SH-SY5Y (cell line): ENCODE measurements at regions not wholly inside any gene's neighbourhood (a gene's known extent, or its start where the extent isn't known, plus 50 kb on each side); places are given as distances from the start of the nearest gene placed in this dataset.

ENCODE experiments used
- GATA2 ChIP-seq: IDR thresholded peaks from 2 replicates; pipeline ENCODE4 v1.6.1; 2011; ENCODE audit warnings: mild to moderate bottlenecking, low read depth, low read length
- GATA3 ChIP-seq: IDR thresholded peaks from 2 replicates; pipeline ENCODE4 v1.6.1; 2011; ENCODE audit warnings: low read depth, mild to moderate bottlenecking, low read length, moderate library complexity

DNA sequence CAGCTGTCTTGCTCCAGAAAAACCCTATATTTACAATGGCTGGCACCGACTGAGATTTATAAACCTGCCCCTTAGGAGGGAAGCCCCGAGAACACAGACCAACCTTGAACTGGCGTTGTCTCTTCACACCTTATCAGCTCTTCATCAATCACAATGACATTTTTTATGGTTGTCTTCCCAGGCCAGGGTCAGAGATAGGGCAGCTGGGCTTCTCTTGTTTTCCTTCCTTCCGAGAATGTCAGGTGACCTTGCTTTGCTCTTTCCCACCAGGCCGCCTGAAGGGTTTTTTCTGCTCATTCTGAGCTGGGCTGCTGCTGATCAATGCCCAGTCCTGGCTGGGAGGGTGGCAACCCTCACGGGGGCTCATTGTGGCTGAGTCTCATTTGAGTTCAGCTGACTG, 619.1 kb downstream of the CCDC171 start:
- TF ChIP-seq GATA3: no peak
- TF ChIP-seq GATA2: no peak

- TF ChIP-seq GATA2 (no peak), GATA3 (no peak)
Measured at GRCh38 chr9:16172796-16173195, 620.0 kb downstream of the CCDC171 start.

DNA sequence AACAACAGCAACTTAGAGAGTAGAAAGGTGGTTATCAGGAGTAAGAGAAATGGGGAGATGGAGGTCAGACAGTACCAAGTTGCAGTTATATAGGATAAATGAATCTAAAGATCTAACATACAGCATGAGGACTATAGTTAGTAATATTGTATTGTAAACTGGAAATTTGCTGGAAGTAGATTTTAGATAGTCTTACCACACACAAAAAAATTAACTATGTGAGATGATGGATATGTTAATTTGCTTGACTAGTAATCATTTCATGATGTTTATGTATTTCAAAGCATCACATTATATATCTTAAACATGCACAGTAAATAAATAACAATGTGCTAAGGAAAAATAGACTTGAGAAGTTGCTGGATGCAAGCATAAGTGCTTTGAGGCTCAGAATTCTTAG, 622.1 kb downstream of the CCDC171 start:
- TF ChIP-seq GATA3 (no peak), GATA2 (no peak)

- TF ChIP-seq GATA2 (no peak), GATA3 (no peak)
Measured at GRCh38 chr9:16175461-16175860, 622.6 kb downstream of the CCDC171 start.

DNA sequence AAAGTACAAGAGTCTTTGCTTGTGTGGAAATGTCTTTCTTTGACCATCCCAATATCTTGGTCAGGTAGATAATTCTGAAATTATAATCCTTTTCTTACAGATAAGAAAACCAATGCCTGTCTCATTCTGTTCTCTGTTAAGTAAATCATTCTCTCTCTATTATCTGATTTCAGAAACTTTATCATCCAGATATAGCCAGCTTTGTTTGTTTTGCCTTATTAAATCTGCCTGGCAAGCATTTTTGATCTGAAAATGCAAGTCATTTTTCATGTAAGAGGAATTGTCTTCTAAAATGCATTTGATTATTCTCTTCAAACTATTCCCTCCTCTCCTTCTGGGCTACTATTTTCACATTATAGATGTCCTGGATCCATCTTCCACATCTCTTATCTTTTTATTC, 625.5 kb downstream of the CCDC171 start:
- no peak for TF ChIP-seq GATA2
- TF ChIP-seq GATA3: no peak

- no peak for TF ChIP-seq GATA3
Measured at GRCh38 chr9:16179566-16179965, 626.7 kb downstream of the CCDC171 start.

DNA sequence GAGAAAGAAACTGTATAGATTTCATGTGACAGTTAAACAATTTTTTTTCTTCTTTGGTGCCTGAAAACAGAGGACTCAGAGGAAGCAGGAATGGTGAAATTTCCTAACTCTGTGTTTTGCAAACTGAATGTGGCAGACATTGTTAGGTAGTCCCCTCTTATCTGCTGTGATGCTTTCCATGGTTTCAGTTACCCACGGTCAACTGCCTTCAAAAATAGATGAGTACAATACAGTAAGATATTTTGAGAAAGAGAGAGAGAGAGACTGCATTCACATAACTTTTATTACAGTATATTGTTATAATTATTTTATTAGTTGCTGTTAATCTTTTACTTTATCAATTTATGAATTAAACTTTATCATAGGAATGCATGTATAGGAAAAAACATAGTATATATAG, 627.2 kb downstream of the CCDC171 start:
- no peak for TF ChIP-seq GATA2
- no peak for TF ChIP-seq GATA3

GRCh38 chr9:16180546-16180945, 627.7 kb downstream of the CCDC171 start:
- TF ChIP-seq GATA3: no peak
- no peak for TF ChIP-seq GATA2

- TF ChIP-seq GATA2 (no peak), GATA3 (no peak)
Measured at GRCh38 chr9:16181539-16181938, 628.7 kb downstream of the CCDC171 start.

DNA sequence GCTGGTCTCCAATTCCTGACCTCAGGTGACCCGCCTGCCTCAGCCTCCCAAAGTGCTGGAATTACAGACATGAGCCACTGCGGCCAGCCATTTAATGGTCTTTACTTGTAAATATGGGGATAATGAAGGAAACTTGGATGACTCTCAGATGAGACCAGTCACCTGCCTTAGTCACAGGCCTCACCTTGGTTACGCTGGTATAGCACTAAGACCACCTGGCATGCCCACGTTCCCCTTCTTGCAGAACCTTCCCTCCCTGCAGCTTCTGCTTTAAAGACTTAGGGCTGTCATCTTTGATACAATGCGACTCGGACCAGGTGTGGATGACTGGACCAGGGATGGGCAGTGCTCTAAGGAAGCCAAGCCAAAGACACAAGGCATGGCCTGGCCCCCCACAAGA, 629.9 kb downstream of the CCDC171 start:
- TF ChIP-seq GATA2 (no peak), GATA3 (no peak)

DNA sequence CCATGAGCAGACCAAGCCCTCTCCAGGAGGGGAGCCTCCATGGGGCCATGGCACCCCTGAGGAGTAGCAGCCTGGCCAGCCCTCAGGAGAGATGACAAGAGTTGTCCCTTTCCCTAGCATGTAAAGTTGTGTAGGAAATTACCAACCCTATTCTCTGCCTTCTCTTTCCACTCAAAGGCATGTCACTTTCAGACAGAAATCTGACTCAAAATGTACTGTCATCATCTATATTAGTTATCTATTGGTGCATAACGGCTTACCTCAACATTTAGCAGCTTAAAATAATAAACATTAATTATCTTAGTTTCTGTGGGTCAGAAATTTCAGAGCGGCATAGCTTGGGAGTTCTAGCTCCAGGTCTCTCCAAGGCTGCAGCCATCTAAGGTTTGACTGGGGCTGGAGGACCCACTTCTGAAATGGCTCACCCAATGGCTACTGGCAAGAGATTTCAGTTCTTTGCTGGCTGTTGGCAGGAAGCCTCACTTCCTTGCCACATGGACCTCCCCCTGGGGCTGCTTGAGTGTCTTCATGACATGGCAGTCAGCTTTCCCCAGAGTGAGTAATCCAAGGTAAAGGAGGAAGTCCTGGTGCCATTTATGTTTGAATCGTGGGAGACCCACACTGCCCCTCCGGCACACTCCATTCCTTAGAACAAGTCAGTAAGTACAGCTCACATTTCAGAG, 632.3 kb downstream of the CCDC171 start:
- TF ChIP-seq GATA2 (no peak), GATA3 (no peak)

DNA sequence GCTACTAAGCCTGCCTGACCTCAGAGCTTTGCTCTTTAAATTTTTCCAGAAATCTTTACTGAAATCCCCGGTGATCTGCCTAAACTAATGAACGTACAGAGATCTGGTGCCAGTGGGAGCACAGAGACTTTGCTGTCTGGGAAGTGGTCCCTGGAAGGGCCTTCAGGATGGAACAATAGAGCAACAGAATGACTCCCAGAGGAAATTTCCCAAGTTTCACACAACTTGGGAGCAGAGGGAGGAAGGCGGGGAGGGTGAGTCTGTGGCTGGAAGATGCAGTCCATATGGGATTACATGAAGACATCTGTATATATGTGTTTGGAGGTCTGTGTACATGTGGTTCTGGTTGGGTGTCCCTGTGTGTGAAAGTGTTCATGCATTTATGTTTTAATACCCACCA, 638.3 kb downstream of the CCDC171 start:
- TF ChIP-seq GATA2: no peak
- no peak for TF ChIP-seq GATA3

DNA sequence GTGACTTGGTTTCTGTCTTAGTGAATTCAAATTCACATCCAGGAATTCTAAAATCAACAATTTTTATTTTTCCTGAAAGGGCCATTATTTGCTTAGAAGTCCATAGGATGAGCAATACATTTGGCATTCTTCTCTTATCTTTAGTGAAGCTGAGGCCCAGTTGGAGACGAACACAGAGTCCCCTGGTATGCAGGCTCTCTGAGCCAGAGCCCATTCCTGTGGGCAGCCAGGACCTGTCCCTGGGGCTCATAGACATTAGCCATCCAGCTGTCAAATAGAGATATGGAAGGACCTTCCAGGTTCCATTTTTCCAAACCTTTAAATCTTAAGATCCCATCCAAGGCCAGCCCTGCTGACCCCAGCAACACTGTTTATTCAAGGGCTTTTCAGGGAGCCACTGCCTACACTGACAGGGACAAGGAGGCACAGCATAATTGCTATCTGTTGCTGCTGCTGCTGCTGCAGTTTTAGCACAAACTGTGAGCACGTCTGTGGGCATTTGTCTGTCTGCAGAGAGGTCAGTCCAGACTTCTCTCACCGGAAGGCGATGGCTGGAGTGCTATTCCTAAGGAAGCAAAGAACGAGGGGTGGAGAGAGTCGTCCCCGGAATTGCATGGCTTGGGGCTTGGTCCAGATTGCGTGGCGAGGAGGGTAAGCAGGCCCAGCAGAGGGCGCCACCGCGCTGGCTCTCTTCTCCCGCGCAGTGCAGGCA, 639.0 kb downstream of the CCDC171 start:
- TF ChIP-seq GATA3: no peak
- TF ChIP-seq GATA2: no peak

DNA sequence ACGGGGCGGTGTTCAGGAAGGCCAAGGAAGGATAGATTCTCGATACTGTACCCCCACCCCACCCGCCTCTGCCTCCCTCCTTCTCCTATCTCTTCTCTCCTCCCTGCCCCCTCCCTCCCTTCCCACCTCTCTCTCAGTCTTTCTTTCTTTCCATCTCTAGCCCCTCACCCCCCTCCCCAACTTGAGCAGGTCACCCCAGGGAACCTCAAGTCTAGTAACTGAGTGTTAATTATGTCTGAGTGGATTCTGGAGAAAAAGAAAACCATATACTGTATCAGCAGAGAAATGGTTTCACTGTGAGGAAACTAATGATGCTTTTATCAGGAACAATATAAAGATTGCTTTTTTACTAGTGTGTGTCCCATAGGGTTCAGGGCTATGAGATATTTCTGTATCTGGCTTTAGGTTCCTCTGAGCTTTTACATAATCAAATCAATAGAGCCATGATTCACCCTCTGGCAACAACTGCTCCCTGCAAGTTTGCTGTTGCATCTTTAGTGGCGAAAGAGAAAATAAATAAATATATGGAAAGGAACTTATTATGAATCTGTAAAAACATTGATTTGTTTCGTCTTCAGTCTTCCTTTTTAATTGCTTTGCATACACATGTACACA, 639.7 kb downstream of the CCDC171 start:
- TF ChIP-seq GATA2: no peak
- TF ChIP-seq GATA3: no peak

DNA sequence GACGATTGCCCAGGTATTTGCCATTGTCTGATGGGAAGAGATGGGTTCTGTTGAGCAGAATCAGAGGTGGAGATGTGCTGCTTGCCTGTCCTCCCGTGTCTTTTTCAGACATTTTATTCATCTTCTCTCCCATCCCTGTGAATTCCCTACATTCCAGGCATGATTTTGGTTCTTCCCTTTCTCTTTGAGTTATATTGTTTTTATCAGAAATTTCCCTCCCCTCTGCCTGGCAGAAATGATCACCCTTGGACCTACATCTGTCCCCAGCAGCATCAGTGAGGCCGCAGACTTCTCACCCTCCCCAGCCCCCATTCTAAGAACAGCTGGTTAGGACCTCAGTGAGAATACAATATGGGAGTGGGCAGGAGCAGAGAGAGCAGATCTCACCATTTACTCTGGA, 640.2 kb downstream of the CCDC171 start:
- TF ChIP-seq GATA3 (no peak), GATA2 (no peak)
